Choroid plexus epithelial cell (primary cell): ENCODE measurements at regions not wholly inside any gene's neighbourhood (a gene's known extent, or its start where the extent isn't known, plus 50 kb on each side); places are given as distances from the start of the nearest gene placed in this dataset.

Experiments used
- DNase-seq: peaks from one replicate; pipeline ENCODE4 v3.0.0-alpha.2; 2010; ENCODE audit warnings: low read depth
- H3K4me3 ChIP-seq: 2 replicates; pipeline ENCODE4 v1.5.1; 2011; ENCODE audit warnings: low read depth, mild to moderate bottlenecking, control low read depth, low read length, moderate library complexity
- CTCF ChIP-seq: conservative IDR thresholded peaks from 2 replicates; pipeline ENCODE4 v1.5.1; 2011; ENCODE audit warnings: low read depth, mild to moderate bottlenecking, control low read depth, inconsistent platforms, low read length, moderate library complexity

- no peak for DNase-seq
- no peak for TF ChIP-seq CTCF
- H3K4me3 ChIP-seq: no peak overlapping the region
Observed at GRCh38 chr5:159833846-159834245, 82.4 kb upstream of the ADRA1B start.

GRCh38 chr5:159835548-159835947 lies 80.7 kb upstream of the ADRA1B start:
- no peak overlapping the region for H3K4me3 ChIP-seq
- no peak for DNase-seq
- TF ChIP-seq CTCF: no peak

DNA sequence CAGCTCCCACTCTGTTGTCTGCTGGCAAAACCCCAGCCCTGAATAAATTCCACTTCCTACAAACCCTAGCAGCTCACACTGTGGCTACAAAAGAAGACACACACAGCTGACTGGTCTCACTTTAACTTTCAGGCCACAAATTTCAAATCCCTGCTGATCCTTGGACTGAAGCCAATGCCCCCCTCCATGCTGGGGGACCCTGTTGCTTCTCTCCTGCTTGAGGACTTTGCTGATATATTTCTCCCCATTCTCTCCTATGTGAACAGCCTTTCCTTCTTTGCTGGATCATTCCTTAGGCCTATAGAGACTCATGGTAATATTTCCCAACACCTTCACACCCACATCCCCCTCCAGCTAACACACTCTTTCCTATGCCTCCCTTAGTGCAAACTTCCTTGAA lies 79.6 kb upstream of the ADRA1B start:
- no peak for DNase-seq
- H3K4me3 ChIP-seq: no peak overlapping the region
- TF ChIP-seq CTCF: no peak

DNA sequence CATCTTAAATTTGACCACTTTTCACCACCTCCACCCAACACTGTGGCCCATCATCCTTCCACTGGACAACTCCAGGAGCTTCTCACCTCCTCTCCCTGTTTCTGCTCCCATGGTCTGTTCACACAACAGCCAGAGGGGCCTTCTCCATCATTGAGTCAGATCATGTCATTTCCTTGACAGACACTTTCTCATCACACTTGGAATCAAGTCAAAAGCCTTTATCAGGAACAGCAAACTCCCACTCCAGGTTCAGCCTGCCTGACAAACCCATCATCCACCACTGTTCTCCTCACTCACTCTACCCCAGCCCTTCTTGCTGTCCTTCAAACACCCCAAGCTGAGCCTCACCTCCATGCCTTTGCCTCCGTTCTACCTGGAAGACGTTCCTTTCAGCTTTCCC lies 78.4 kb upstream of the ADRA1B start:
- no peak overlapping the region for H3K4me3 ChIP-seq
- TF ChIP-seq CTCF: no peak
- DNase-seq: no peak

- DNase-seq: peak; percentile 32
- H3K4me3 ChIP-seq: no peak overlapping the region
- TF ChIP-seq CTCF: no peak
Observed at GRCh38 chr5:159838551-159839222, 77.6 kb upstream of the ADRA1B start.

- TF ChIP-seq CTCF: no peak
- DNase-seq: no peak
- H3K4me3 ChIP-seq: no peak overlapping the region
Observed at GRCh38 chr5:159844267-159845121, 71.8 kb upstream of the ADRA1B start.
